Activated naive CD4-positive, alpha-beta T cell treated with anti-CD3 and anti-CD28 coated beads, Interleukin-2, amount 50 U/mL, for 24 hours (primary cell): ENCODE measurements at regions not wholly inside any gene's neighbourhood (a gene's known extent, or its start where the extent isn't known, plus 50 kb on each side); places are given as distances from the start of the nearest gene placed in this dataset.
"Not testable (repeated sequence)": the region's sequence is repeated elsewhere in the genome, so short reads cannot be mapped to it uniquely, and the experiment has no call there.

Experiments
- H3K27ac Mint-ChIP-seq: one replicate; pipeline ENCODE4 v1.8.0; 2021; ENCODE audit warnings: mild to moderate bottlenecking, mixed read lengths
- H3K27me3 Mint-ChIP-seq: one replicate; pipeline ENCODE4 v1.8.0; 2021; ENCODE audit warnings: mixed read lengths
- H3K36me3 Mint-ChIP-seq: one replicate; pipeline ENCODE4 v1.8.0; 2021; ENCODE audit warnings: mixed read lengths
- H3K4me1 Mint-ChIP-seq: one replicate; pipeline ENCODE4 v1.8.0; 2021; ENCODE audit warnings: mixed read lengths
- H3K4me3 Mint-ChIP-seq: one replicate; pipeline ENCODE4 v1.8.0; 2021; ENCODE audit warnings: mild to moderate bottlenecking, mixed read lengths
- H3K9me3 Mint-ChIP-seq: one replicate; pipeline ENCODE4 v1.8.0; 2021; ENCODE audit warnings: mixed read lengths

DNA sequence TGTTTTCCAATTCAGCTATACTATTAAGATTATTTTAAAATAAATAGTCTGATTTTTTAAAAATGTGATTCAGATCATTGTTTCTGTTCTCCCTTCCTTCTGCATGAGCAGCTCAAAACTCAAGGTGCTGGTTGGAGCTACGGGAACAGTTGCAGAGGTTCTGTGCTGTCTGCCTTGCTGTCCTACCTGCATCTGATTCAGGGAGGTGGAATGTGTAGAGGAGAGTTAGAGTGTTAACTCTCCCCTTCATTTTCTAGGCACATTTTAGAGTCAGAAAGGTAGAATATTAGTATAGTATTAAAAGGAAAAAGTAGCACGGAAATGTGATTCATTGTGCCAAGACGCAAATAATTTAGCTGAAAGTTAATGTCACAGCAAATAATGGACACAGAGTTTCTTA, 188.1 kb upstream of the SLC35B3 start:
- Mint-ChIP-seq H3K27me3 (no peaks in the 10 kb centered on the region), H3K27ac (no peak overlapping the region), H3K9me3 (no peaks in the 10 kb centered on the region), H3K36me3 (no peaks in the 10 kb centered on the region), H3K4me3 (no peak overlapping the region), H3K4me1 (no peaks in the 10 kb centered on the region)

DNA sequence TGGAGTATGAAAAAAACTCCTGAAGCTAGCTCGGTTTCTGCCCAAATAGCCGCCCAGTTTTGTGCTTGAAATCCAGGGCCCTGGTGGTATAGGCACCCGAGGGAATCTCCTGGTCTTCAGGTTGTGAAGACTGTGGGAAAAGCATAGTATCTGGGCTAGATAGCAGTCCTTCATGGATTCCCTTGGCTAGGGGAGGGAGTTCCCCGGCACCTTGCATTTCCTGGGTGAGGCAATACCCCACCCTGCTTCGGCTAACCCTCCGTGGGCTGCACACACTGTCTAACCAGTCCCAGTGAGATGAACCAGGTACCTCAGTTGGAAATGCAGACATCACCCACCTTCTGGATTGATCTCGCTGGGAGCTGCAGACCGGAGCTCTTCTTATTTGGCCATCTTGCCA, 184.5 kb upstream of the SLC35B3 start:
- Mint-ChIP-seq H3K9me3 (peaks cover 9% of the 10 kb centered on the region), H3K4me3 (no peak overlapping the region), H3K27me3 (no peaks in the 10 kb centered on the region), H3K4me1 (no peaks in the 10 kb centered on the region), H3K27ac (no peak overlapping the region), H3K36me3 (no peaks in the 10 kb centered on the region)

DNA sequence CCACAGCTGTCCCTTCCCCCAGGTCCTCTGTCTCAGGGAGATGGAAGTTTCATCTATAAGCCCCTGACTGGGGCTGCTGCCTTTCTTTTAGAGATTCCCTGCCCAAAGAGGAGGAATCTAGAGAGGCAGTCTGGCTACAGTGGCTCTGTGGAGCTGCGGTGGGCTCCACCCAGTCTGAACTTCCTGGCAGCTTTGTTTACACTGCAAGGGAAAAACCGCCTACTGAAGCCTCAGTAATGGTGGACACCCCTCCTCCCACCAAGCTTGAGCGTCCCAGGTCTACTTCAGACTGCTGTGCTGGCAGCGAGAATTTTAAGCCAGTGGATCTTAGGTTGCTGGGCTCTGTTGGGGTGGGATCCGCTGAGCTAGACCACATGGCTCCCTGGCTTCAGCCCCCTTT, 184.1 kb upstream of the SLC35B3 start:
- H3K4me3 Mint-ChIP-seq, H3K36me3 Mint-ChIP-seq, H3K9me3 Mint-ChIP-seq, H3K27me3 Mint-ChIP-seq, H3K4me1 Mint-ChIP-seq, H3K27ac Mint-ChIP-seq: not testable (repeated sequence)

DNA sequence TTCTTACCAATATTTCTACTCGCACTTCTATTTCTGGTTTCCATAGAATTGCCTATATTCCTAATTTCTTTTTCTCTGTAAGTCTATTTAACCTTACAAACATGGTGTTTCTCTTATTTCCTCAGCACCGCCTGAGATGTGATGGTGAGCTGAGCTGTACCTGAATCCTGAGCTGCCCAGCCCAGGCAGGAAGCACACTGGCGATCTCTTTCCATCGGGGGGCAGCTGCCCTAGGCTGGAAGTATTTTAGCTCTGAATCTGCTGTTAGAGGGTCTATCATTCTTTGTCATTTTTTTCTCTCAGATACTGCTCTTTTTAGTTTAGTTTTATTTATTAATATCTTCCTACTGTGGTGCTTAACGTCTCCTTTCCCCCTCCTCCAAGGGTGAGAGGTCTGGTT, 173.4 kb upstream of the SLC35B3 start:
- peaks cover 2% of the 10 kb centered on the region for H3K36me3 Mint-ChIP-seq
- no peak overlapping the region for H3K27ac Mint-ChIP-seq
- peaks cover 12% of the 10 kb centered on the region for H3K9me3 Mint-ChIP-seq
- H3K4me1 Mint-ChIP-seq = no peaks in the 10 kb centered on the region
- peaks cover 3% of the 10 kb centered on the region for H3K27me3 Mint-ChIP-seq
- no peak overlapping the region for H3K4me3 Mint-ChIP-seq

DNA sequence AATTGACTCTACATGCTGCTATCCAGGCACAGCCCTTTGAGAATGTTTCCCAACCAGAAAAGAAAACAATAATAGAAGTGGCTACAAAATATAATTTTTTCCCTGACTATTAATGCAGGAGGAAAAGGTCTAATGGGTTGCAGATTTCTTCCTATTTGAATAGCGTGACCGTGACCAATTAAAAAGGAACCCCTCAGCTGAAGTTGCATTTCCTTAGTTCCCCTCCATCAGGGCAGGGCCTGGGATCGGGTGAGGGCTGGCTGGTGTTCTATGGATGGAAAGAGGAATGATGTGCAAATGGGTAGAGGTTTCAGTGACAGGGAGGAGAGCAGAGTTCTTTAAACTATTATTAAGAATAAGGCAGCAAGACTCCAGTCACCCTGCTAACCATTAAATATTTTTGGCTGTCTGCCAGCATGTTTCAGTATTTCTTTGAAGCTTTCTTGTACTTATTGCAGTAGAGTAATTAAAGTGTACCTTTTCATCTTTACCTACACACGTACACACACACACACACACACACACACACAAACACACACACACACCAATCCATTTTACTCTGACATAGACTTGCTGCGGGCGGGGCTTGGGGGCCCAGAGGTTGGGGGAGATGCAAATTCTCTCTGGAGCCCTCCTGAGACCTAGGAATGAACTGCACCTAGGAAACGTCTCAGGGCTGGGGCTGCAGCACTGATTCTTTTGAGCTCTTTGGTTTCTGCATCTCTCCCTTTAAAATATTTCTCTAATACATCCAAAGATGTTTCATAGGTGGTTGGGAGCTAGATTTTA, 154.8 kb upstream of the SLC35B3 start:
- no peaks in the 10 kb centered on the region for H3K36me3 Mint-ChIP-seq
- H3K4me1 Mint-ChIP-seq = no peaks in the 10 kb centered on the region
- H3K4me3 Mint-ChIP-seq = no peak overlapping the region
- H3K27ac Mint-ChIP-seq = no peak overlapping the region
- no peaks in the 10 kb centered on the region for H3K9me3 Mint-ChIP-seq
- H3K27me3 Mint-ChIP-seq = no peaks in the 10 kb centered on the region

DNA sequence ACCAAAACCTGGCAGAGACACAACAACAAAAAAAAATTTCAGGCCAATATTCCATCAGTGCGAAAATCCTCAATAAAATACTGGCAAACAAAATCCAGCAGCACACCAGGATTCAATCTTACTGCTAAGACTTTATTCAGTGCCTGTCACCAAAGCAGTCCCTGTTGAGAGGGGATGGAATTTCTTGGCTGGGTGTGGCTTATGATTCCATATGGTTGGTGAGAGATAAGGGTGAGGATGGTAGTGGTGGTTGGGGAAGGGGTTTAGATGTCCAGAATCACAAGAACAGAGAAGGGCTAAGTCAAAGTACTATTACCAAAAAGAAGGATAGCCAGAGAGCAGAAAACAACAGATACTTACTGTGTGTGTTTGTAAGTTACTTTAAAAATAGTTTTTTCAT, 152.8 kb upstream of the SLC35B3 start:
- no peak overlapping the region for H3K27ac Mint-ChIP-seq
- no peaks in the 10 kb centered on the region for H3K36me3 Mint-ChIP-seq

DNA sequence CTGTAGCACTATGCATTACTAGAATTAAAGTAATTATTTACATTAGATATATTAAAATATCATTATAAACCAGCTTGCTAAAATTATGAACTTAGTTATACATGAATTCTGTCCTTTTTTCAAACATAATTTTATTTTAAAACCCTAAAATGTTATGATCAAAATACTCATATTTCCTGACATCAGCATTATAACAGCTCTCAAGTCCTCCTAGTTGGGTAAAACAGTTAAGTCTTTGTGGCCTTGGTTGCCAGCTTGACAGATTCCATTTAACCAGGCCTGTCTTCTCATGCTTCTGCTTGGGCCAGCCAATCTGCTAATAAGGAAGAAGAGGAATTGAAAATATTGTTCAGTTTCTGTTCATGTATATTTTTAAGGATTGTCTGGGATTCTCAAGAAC, 147.9 kb upstream of the SLC35B3 start:
- Mint-ChIP-seq H3K4me1 (no peaks in the 10 kb centered on the region), H3K27ac (no peak overlapping the region), H3K9me3 (no peaks in the 10 kb centered on the region), H3K27me3 (no peaks in the 10 kb centered on the region), H3K36me3 (no peaks in the 10 kb centered on the region), H3K4me3 (no peak overlapping the region)

More for the DNA sequence above, 152.8 kb upstream of the SLC35B3 start:
- Mint-ChIP-seq H3K4me1 (no peaks in the 10 kb centered on the region), H3K9me3 (no peaks in the 10 kb centered on the region), H3K4me3 (no peak overlapping the region), H3K27me3 (no peaks in the 10 kb centered on the region)

DNA sequence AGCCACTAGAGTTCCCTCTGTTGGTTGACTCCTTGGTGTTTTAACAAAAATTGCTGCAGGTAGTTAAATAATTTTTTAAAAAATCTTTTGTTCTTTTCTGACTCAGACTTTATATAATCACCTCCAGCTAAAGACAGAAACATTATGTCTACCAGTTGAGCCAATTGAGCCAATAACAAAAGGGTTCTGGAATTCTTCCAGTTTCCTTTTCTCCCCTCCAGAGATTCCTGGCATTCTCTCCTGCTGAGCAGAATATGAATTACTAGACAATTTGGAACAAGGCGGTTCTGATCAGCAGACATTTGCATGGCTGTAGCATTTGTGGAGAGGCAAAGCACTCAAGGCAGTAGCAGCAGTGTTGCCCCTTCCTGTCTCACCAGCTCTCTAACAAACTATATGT, 144.0 kb upstream of the SLC35B3 start:
- H3K9me3 Mint-ChIP-seq = no peaks in the 10 kb centered on the region
- no peaks in the 10 kb centered on the region for H3K4me1 Mint-ChIP-seq
- H3K36me3 Mint-ChIP-seq = no peaks in the 10 kb centered on the region
- H3K4me3 Mint-ChIP-seq = no peak overlapping the region
- H3K27me3 Mint-ChIP-seq = no peaks in the 10 kb centered on the region
- no peak overlapping the region for H3K27ac Mint-ChIP-seq

DNA sequence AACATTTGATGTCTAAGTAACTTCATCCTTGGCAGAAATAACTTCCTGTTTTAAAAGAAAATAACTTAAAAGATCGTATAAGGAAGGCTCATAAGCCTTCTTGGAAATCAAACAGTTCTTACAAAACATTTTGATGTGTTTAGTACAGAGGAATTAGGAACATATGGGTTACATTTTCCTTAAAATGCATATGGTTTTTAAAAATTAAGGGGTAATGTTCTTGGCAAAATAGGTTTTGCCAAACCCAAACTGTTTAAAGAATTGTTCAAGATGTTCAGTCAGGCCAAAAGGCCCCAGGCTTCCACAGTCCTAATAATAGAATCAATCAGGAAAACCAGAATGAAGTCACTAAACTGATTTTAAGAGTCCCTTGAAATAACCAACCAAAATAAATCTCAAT, 142.7 kb upstream of the SLC35B3 start:
- Mint-ChIP-seq H3K4me1 (no peaks in the 10 kb centered on the region), H3K9me3 (no peaks in the 10 kb centered on the region), H3K27ac (no peak overlapping the region), H3K27me3 (no peaks in the 10 kb centered on the region), H3K4me3 (no peak overlapping the region), H3K36me3 (no peaks in the 10 kb centered on the region)

DNA sequence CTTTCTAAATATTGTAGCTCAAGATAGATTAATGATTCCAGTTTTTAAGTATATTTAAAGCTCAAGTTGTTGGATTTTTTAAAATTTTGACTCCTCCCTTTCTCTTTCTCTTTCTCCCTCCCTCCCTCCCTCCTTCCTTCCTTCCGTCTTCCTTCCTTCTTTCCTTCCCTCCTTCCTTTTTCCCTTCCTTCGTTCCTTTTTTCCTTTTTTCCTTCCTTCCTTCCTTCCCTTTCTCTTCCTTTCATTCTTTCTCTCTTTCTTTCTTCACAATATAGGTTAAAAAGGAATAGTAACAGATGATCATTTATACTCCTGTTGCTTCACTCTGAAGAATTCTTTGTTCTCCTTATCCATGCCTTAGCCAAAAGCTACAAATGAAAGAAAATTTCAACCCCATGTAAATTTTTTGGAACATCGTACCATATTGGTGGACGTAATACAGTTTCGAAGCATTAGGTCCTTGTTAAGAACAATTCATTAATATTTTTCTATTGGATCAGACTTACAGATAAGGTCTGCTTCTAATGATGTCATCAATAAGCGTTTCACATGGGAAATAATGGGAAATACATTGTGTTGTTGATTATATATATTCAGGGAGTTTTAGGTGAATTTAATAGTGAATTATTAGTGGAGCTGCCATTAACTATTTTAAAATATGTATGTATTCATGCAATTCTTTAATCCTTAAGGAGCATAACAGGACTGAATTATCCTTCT, 139.6 kb upstream of the SLC35B3 start:
- no peaks in the 10 kb centered on the region for H3K36me3 Mint-ChIP-seq
- no peaks in the 10 kb centered on the region for H3K27me3 Mint-ChIP-seq
- no peak overlapping the region for H3K4me3 Mint-ChIP-seq
- H3K9me3 Mint-ChIP-seq = no peaks in the 10 kb centered on the region
- no peaks in the 10 kb centered on the region for H3K4me1 Mint-ChIP-seq
- no peak overlapping the region for H3K27ac Mint-ChIP-seq

DNA sequence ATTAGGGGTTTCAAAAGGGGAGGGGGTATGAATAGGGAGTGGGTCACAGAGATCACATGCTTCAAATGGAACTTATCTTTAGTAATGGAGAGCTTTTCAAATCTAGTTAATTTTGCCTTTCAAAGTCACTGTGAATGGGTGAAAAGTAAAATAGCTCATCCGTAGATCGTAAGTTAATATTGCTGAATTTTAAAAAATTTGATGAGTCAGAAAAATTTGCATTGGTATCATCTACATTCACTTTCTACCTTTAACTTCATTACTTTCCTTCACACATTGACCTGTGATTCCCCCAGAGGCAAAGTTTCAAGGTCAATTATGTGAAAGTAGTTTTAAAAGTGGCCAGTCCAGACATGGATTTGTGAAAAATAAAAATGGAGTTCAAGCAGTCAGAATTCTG, 139.0 kb upstream of the SLC35B3 start:
- Mint-ChIP-seq H3K4me3 (no peak overlapping the region), H3K9me3 (no peaks in the 10 kb centered on the region), H3K36me3 (peaks cover 1% of the 10 kb centered on the region), H3K27ac (no peak overlapping the region), H3K27me3 (no peaks in the 10 kb centered on the region), H3K4me1 (no peaks in the 10 kb centered on the region)

DNA sequence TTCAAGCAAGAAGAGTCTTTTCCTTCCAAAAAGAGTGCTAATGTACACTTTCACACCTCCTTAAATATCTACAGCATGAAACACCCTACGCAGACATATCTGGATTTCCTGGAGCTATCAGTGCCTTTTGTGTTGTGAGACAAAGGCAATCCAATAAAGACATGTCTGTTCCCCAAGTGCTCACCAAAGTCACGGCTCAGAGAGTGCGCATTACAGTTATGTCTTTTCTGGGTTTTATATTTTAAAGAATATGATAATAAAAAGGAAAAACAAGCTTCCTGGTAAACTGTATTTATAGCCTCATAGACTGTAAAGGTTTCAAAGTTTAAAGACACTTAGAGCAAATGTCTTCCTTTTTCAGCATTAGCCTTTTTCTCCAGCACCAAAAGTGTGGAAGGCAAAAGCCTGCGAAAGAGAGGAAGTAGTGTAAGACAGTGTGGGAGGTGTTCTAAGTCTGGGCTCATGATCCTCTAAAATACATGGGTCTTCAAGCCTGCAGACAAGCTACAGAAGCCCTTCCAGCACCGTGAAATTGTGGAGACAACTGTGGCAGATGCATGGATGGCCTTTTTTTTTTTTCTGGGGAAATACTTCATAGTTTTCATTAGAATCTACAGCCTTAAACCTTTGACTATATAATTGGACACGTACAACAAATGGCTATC, 135.0 kb upstream of the SLC35B3 start:
- no peak overlapping the region for H3K4me3 Mint-ChIP-seq
- no peak overlapping the region for H3K27ac Mint-ChIP-seq
- H3K27me3 Mint-ChIP-seq = no peaks in the 10 kb centered on the region
- peaks cover 1% of the 10 kb centered on the region for H3K36me3 Mint-ChIP-seq
- no peaks in the 10 kb centered on the region for H3K9me3 Mint-ChIP-seq
- H3K4me1 Mint-ChIP-seq = no peaks in the 10 kb centered on the region

DNA sequence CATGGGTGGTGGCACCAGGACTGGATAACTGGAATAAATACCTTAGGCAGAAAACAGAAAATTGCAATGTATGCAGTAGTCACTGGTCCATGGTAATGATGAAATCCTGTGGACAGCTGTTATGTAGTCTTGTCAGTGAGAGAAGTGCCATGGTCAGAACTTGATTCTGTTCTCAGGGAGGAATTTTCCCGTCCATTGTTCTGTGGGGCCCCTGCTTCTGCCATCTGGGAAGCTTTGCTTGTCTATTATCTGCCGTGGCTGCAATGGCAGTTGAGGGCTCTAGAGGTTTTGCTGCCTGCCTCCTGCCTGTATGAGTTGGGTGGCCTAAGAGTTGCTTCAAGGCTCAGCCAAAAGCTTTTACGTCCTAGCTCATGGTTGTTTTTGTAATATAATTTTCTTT, 126.8 kb upstream of the SLC35B3 start:
- H3K27me3 Mint-ChIP-seq = peaks cover 1% of the 10 kb centered on the region
- no peaks in the 10 kb centered on the region for H3K36me3 Mint-ChIP-seq
- H3K4me1 Mint-ChIP-seq = no peaks in the 10 kb centered on the region
- H3K27ac Mint-ChIP-seq = no peak overlapping the region
- no peak overlapping the region for H3K4me3 Mint-ChIP-seq
- peaks cover 6% of the 10 kb centered on the region for H3K9me3 Mint-ChIP-seq

DNA sequence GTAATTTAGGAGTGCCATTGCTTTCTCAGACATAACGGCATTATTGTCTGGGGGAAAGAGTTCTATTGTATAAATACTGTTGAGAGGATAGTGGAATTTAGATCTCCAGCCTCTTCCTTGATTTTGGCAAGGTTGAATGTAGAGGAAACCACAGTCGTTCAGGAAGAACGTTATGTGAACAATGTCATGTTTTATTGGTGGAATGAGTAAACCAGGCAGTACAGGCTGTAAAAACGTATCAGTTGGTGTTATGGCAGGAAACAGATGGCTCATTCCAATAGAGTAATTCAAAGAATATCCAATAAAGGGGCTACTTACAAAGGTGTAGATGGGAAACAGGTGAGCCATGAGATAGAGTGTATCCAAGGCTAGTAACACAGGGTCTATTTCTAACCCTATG, 123.6 kb upstream of the SLC35B3 start:
- Mint-ChIP-seq H3K36me3 (no peaks in the 10 kb centered on the region), H3K9me3 (peaks cover 6% of the 10 kb centered on the region), H3K4me3 (no peak overlapping the region), H3K27ac (no peak overlapping the region), H3K27me3 (peaks cover 1% of the 10 kb centered on the region), H3K4me1 (no peaks in the 10 kb centered on the region)

DNA sequence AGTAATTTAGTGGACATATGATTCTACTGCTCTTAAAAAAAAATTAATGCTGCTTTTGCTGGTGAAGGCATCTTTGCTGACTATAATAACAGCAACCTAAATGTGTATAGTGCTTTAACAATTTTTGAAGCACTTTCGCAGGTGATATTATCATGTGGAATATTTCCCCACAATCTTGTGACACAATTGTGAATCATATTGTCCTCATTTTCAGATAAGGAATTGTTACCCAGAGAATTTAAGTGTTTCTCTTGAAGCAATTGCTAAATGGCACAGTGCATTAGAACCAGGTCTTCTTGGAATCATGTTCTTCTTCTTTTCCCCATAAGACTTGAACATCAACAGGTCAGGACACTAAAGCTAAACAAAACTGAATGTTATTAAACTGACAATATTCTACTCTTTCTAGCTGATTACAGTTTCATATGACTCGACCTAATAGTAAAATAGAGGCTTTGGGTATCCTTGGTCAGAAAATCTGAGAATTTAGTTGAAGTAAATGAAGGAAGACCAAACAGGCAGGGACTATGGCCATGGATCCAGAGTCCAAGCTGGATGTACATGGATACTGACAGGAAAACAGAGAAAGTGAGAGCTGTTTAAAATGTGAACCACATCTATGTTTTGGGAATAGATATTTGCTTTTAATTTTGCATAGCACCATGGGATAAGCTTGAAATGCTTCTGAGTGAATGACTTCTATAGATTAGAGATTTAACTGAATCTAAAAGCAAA, 121.8 kb upstream of the SLC35B3 start:
- H3K4me3 Mint-ChIP-seq = no peak overlapping the region
- no peaks in the 10 kb centered on the region for H3K36me3 Mint-ChIP-seq
- peaks cover 2% of the 10 kb centered on the region for H3K27me3 Mint-ChIP-seq
- peaks cover 6% of the 10 kb centered on the region for H3K9me3 Mint-ChIP-seq
- H3K4me1 Mint-ChIP-seq = no peaks in the 10 kb centered on the region
- H3K27ac Mint-ChIP-seq = no peak overlapping the region
